Transverse colon (tissue), 3 donors: ENCODE measurements at regions not wholly inside any gene's neighbourhood (a gene's known extent, or its start where the extent isn't known, plus 50 kb on each side); places are given as distances from the start of the nearest gene placed in this dataset.

Source experiments
- CTCF ChIP-seq, 5 experiments: fragments of 200-600 bp in 3 of 5; fragments of 450-650 bp in 2 of 5; sonication (generic) in 3 of 5; IDR thresholded peaks; 1 replicate in 2 of 5; 2 replicates in 3 of 5; pipeline ENCODE4 v1.5.1; 2016 to 2017; ENCODE audit warnings: antibody characterized with exemption in 5 of 5, inconsistent platforms in 3 of 5, mild to moderate bottlenecking in 2 of 5, moderate library complexity in 1 of 5
- EP300 ChIP-seq: sonication (generic); formaldehyde crosslinking; IDR thresholded peaks from one replicate; pipeline ENCODE4 v1.6.1; 2017; ENCODE audit warnings: antibody characterized with exemption, low read depth

- TF ChIP-seq CTCF (IDR thresholded peaks at IDR 0.05), result no peak
- TF ChIP-seq EP300, result no peak
Observed at GRCh38 chr15:46260937-46261336, 626.1 kb downstream of the SQOR start.
